ENCODE measurements at regions not wholly inside any gene's neighbourhood (a gene's known extent, or its start where the extent isn't known, plus 50 kb on each side); places are given as distances from the start of the nearest gene placed in this dataset.
"Not testable (repeated sequence)": the region's sequence is repeated elsewhere in the genome, so short reads cannot be mapped to it uniquely, and the experiment has no call there.

DNA sequence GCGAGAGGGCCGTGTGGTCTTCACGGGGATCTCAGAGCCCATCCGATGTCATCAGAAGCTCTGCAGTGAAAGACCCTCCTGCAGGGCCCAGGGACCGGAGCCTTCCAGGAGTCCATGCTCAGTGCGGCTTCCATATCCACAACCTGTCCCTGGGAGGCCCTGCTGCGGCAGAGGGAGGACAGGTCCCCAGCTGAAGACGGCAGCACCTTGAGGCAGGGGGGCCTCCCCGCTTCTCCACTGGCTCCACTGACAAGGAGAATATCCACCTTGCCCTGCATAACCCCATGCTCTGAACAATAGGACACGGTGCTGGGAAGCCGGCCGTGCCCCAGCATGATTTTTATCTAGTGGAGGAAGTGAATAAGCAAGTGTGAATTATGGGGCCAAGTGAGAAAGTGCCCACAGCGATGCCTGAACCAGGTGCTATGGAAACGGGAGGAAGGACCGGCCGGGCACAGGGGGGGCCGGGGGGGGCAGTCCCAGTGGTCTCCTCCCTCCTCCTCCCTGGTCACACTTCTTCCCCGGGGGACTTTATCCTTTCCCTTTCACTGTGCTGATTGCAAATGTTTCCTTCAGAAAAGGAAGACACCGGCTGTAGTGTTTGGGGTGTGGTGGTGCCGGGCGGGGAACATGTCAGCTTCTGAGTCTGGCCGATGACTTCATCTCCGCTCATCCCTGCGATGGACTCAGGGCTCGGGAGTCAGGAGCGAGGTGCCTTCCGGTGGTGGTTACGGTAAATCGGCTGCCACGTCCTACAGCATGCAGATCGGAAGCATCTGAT is 225.1 kb downstream of the ERMARD start:
- DNase-seq = no peak

DNA sequence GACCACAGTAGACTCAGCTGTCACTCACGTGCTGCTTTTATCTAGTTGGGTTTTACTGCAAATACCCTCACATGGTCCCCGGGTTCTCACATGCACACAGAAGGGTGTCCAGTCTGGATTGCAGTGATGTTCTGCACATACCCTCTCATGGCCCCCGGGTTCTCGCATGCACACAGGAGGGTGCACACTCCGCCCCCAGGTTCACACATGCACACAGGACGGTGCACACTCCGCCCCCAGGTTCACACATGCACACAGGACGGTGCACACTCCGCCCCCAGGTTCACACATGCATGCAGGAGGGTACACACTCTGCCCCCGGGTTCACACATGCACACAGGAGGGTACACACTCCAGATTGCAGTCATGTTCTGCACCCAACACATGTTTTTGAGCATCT is 224.3 kb downstream of the ERMARD start:
- no peak for DNase-seq

DNA sequence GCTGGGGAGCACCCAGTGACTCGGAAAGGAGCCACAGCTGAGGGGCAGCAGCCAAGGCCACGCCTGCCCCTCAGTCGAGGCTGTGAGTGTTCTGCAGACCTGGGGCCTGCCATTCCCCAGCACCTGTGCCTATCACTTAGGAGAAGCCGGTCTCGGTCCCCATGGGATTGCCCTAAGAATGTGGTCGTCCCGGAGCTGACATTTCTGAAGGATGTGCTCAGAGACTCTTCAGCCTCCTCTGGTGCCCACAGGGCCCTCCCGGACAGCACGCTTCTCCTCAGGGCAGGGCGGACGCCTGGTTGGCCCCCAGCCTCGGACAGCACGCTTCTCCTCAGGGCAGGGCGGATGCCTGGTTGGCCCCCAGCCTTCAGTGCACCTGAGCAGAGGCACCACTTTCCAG is 223.9 kb downstream of the ERMARD start:
- DNase-seq = no peak

DNA sequence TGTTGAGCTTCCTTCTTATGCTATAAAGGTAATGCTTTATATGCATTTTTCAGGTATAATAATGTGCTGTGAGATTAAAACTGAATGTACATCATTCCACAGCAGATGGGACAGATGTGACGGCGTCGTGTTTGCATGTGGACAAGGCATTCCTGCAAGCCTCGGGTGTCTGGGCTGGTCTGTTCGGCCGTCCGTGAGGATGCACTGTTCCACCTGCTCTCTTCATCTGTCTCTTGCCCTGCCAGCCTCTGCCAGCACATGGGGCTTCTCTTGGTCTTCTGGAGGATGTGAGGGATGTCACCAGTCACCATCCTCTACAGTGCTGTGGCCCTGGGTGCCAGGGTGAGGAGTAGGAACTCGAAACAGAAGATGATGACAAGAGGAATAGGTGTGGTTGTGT is 223.2 kb downstream of the ERMARD start:
- DNase-seq = no peak

DNA sequence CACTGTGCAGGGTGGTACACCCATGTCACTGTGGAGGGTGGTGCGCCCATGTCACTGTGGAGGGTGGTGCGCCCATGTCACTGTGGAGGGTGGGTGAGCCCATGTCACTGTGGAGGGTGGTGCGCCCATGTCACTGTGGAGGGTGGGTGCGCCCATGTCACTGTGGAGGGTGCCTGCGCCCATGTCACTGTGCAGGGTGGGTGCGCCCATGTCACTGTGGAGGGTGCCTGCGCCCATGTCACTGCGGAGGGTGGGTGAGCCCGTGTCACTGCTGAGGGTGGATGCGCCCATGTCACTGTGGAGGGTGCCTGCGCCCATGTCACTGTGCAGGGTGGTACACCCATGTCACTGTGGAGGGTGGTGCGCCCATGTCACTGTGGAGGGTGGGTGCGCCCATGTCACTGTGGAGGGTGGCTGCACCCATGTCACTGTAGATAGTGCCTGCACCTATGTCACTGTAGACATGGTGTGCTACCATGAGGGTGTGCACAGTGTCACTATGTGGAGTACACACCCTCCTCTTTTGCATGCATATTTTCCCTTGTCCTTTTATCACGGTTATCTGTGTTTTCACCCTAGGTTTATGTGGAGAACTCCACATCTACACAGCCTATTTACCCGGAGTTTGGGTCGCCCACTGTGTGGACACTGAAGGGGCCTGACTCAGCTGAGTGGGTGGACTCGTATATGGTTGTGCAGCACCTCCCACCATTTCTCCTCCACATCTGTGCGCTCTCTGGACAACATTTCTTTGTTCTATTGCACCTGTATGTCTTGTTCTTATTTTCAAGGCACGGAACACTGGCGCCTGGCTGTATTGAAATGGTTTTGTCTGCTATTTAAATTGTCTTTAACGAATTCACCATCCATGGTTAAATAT is 222.4 kb downstream of the ERMARD start:
- not testable (repeated sequence) for DNase-seq

DNA sequence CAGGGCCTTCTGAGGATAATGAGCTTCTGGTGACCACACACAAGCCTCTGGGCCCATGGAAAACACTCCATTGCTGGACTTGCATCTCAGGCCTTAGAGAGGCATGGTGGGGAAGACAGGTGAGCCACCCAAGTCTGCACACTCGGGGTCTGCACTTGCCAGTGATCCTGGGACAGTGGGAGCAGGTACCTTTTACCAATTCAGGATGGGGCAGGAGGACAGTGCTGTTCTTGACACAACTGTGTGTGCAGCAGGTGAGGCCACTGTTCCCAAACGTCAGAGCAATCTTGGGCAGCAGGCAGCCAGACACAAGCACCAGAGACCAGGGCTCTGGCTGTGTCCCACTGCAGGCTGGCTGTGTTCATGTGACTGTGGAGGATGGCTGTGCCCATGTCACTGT is 221.3 kb downstream of the ERMARD start:
- no peak for DNase-seq

DNA sequence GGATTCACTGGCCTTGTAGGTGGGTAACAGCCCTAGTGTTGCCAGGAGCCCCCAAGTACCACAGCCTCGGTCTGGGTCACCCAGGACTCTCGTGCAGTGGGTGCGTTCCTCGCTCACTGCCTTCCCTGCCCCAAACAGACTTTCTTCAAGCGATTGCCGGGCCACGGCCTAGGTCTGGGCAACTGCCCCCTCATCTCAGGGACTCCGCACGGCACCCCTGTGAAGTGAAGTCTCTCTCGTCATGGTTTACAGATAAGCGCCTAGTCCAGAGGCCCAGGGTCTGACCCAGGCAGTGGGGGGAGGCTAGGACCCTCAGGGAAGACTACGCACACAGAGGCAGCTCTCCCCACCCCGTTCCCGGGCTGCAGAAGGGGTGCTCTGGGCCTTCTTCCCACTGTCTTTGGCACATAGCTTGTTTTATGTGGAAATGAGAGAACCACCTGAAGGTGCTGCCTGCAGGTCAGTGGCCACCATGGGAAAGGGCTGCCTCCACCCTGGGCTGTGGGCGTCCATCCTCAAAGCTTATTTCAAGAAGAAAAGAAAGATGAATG is 220.8 kb downstream of the ERMARD start:
- no peak for DNase-seq

DNA sequence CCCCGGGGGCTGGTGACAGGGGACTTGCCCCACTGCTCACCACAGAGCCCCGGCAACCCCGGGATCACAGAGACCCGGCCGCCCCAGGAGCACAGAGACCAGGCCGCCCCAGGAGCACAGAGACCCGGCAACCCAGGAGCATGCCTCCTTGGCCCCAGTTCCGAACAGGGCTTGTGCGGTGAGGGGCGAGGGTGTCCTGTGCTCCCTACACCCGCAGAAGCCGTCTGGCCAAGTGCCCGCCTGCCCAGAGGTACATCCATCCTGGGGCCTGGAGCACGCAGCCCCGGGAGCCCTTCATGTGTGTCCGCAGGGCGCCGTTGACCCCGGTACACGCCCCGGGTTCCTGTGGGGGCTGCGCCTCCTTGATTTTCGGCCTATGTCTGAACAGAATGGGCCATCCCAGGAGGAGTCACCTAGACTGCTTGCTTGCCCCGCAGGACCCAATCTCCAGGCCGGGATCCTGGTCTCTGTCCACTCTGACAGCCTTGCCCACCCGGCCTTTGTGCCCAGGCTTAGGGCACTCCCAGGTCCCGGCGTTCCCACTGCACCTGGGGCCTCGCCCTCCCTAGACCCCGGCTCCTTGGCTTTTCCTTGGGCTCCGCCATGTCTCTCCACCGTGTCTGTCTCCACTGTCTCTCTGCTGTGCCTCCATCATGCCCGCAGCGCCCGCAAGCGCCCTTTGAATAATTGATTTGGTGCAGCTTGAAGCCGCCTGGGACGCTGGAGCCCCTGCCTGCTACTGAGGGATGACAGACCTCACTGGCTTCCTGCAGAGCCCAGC is 219.8 kb downstream of the ERMARD start:
- DNase-seq = no peak

DNA sequence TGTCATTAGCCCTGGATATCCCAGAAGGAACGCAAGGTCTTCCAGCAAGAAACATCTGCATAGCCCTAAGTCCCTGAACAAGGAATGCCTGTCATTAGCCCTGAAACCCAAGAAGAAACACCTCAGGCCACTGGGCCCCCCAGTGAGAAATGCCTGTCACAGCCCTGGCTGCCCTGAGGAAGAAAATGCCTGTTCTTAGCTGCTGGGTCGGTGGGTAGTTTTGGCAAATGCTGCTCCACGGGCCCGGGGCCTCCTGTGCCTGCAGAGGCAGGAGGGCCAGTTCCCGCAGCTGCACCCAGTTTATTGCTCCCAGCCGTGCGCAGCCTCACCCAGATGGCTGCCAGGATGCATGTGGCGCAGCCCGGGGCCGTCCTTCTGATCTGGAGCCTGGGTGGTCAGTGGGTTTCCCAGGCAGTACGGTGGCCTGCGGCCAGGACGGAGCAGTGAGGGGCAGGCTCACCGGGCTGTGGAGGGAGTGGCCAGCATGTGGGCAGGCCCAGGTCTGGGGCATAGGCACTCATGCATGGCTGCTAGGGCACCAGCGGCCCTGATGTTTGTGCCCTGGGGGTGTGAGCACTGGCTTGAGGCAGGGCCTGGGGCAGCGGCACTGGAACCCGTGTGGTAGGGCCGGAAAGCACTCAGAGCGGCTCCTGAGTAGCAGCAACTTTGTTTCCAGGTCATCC is 219.0 kb downstream of the ERMARD start:
- DNase-seq = no peak

DNA sequence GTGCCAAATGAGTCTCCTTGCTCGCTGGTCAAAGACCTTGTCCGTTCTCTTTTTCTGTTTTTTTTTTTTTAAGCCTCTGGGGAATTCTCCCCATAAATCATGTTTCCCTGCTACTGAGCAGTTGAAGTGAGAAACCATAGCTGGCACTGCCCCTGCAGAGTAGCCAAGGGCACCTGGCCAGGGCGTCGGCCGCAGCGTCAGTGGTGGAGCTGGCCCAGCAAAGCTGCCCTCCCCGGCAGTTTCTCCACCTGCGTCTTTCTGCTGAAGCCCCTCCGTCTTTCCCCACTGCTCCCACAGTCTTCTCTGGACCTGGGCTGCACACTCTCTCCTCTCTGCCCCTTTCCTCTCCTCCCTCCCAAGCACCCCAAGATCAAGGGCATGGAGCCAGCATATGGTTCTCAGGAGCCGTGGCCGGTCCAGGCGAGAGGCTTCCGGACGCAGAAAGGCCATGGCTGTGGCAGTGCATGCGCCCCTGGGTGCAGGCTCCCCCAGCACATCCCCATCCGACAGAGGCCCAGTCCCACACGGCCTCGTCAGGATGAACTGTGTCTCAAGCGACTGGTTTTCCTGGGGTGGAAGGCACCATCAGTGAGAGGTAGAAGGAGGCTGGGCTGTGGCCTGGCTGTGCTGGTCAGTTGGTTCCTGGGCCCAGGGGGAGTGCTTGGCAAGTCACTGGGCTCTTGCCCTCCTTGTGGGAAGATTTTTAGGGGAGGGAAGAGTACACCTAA is 218.1 kb downstream of the ERMARD start:
- no peak for DNase-seq

DNA sequence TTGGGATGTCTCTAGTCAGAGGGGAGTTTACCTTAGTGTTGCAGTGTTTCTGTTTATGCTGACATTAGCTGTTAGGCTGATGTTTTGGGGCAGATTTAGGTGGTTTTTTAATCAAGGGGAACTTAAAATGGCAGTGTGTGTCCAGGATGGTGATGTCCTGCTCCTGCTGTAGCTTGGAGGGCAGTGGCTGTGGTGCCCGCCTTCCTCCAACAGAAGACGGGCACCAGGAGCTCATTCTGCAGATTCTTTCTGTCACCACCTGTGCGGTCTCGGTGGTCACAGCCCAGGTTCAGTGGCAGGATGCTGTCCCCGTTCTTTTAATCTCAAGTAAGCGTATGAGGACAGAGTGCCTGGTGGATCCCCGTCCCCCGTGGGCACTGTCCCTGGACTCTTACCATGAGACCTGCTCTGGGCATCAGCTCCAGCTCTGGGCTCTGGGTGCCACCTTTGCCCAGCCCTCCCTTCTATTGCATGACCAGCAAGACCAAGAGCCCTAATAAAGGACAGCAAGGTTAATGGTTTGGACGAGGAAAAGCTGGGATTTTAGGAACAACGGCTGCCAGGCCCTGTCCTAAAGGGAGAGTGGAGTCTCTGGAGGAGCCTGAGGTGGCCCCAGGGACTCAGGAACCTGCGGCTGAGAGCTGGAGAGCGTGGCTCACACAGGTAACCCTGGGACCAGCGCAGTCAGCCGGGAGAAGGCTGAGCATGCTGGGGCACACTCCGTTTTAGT is 217.3 kb downstream of the ERMARD start:
- no peak for DNase-seq

DNA sequence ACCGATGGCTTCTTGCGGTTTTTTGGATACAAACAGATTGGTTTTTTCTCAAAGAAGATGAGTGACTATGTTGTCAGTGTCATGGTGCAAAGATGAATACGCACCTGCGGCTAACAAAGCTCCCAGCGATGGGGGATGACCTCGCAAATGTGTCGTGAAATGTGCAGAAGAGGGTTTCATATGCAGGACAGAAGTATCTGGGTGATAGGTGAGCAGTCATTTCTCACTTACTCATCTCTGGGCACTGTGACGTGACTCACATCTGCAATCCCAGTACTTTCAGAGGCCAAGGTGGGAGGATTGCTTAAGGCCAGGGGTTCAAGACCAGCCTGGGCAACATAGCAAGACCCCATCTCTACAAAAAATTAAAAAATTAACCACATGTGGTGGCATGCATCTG is 216.3 kb downstream of the ERMARD start:
- DNase-seq = no peak

DNA sequence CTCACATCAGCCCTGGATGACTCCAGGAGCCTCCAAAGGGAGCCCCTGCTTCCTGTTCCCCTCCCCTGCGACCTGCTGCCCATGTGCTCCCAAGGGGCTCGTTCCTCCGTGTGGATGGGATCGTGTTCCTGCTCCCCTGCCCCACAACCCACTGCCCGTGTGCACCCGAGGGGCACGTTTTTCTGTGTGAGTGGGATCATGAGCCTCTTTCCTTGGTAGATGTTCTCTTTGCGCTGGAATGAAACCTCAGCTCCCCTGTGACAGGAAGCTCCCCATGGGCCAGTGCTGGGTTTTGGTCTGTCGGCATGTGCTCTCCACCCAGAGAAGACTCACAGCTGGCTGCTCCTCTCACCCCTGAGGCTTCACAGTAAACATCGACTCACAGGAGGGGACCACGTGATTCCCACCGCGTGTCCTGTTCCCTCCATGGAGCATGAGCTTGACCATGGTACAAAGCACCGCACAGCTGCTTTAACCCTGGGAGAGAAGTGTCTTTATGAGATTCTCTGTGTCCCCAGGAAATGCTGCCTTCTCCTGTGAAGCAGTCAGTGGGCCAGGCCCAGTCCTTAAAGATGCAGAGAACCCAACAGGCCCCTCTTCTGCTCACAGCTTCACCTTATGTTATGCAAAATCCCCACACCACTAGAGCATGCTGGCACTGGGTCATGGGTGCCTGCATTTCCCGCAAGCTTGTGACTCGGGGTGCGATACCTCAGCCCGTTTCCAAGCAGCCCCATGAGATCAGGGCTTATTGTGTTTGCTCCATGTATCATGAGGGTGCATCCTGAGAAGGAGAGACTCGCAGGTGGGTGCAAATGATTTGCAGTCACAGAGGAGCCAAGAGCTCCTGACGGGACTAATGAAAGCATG is 215.1 kb downstream of the ERMARD start:
- DNase-seq = no peak

DNA sequence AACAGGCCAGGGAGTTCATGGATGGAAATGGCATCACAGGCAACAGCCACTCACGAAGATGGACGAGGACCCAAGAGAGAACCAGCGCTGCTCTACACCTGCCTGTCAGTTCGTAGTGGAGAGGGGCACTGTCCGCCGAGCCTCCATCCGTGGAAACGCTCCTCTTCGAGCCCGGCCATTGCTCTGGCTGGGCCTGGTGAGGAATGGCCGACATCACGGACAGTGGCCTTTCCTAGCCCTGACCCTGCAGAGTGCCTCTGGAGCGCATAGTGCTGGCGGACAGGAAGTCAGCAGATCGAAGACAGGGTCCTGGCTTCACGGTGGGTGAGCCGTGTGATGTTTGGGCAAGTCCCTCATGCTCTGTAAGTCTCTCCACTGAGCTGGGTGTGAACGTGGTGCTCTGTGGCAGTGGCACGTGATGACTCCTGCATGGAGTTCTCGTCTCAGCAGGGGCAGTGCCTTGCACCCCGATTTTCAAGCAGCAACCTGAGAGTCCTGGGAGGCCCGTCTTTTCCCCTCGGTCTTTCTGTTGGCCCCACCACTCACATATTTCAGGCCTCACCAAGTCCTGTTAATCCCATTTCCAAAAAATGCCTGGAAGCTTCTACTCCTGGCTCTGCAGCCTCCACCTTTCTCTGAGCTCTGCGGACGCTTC is 214.4 kb downstream of the ERMARD start:
- no peak for DNase-seq

DNA sequence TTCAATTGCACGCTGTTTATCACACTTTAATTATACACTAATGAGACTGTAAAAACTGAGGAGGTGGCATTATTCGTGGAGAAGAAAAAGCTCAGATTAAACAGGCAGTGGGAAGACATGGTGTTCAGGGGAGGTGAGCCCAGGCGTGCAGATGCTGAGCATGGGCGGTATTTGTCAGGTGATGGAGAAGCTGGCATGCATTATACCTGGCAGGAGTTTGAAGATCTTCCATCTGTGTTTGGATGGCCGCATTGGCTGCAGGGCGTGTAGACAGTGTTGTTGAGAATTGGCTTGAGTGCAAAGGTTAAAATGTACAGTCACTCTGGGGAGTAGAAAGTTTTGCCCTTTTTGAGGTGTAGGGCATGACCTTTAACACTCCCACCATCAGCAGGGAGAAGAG is 213.8 kb downstream of the ERMARD start:
- DNase-seq = no peak

DNA sequence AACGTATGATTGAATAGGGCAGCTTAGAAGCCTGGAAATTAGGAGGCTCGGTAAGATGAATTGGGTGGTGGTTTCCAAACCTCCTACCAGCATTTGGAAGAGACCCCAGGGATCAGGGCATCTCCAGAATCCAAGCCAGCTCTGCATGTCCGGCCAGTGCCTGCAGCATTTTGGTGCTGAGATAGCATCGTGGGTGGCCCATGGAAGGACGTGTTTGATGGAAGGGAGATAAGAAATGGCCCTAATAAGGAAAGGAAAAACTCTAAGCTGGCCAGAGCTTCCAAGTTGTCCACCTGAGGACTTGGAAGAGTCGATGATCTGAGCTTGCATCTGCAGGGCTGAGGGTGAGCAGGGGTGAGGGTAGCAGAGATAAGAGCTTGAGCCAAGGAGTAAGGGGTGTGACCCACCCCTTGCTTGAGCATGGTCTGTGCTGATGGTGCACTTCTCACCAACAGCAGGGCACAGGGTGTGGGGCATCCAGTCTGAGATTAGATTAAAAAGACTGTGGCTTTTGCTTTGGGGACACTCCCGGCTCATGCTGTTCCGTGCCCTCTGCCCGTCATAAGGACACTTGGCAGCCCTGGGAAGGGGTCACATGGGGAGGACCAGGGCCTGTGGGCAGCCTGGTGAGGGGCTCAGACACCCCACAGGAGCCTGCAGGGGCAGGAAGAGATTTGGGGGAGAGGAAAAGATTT is 213.2 kb downstream of the ERMARD start:
- no peak for DNase-seq

DNA sequence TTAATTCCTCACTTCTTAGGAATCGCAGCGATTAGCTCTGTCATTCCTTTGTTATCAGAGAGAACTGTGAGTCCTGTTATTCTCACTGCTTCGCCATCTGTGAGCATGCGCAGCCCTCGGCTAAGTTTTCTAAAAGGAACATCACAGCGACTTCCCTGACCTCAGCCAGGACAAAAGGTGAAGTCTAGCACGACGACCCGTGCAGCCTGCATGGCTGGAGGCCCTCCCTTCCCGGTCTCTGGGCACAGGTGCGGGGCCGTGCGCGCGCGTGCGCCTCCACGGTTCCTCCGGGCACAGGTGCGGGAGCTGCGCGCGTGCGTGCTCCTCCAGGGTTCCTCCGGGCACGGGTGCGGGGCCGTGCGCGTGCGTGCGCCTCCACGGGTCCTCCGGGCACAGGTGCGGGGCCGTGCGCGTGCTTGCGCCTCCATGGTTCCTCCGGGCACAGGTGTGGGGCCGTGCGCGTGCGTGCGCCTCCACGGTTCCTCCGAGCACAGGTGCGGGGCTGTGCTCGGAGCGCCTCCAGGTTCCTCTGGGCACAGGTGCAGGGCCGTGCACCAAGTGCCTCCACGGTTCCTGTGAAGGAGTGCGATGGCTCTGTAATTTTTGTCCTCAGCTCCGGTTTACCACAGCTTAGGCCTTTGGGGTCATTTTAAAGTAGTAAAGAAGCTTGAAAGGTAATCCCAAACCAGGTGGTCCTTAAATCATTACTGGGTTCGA is 212.3 kb downstream of the ERMARD start:
- DNase-seq = no peak

All from fibroblast of skin of abdomen (primary cell).